SK-N-MC (cell line): ENCODE measurements at regions not wholly inside any gene's neighbourhood (a gene's known extent, or its start where the extent isn't known, plus 50 kb on each side); places are given as distances from the start of the nearest gene placed in this dataset.
"Not testable (repeated sequence)": the region's sequence is repeated elsewhere in the genome, so short reads cannot be mapped to it uniquely, and the experiment has no call there.

Source experiments
- DNase-seq: peaks from one replicate; pipeline ENCODE4 v3.0.0-alpha.2; 2011; ENCODE audit warnings: low read depth, low spot score
- H3K27ac ChIP-seq: fragments of 200-600 bp; sonication (generic); 2 replicates; pipeline ENCODE4 v1.5.1; 2016; ENCODE audit warnings: mixed run types
- H3K36me3 ChIP-seq: fragments of 200-600 bp; sonication (generic); 2 replicates; pipeline ENCODE4 v1.6.1; 2017; ENCODE audit warnings: antibody characterized with exemption, low read length, mixed read lengths; ENCODE audit not compliant: insufficient read depth
- H3K4me3 ChIP-seq: fragments of 200-600 bp; sonication (generic); 2 replicates; pipeline ENCODE4 v1.5.1; 2016
- H3K9ac ChIP-seq: fragments of 200-600 bp; sonication (generic); 2 replicates; pipeline ENCODE4 v1.8.0; 2017; ENCODE audit warnings: mixed run types, mixed read lengths; ENCODE audit not compliant: insufficient read length
- H3K9me3 ChIP-seq: fragments of 200-600 bp; sonication (generic); 2 replicates; pipeline ENCODE4 v1.6.1; 2017; ENCODE audit warnings: low read depth, mild to moderate bottlenecking, antibody characterized with exemption, low read length, moderate library complexity, mixed read lengths
- EZH2 ChIP-seq: fragments of 200-600 bp; sonication (generic); IDR thresholded peaks from one replicate; pipeline ENCODE4 v1.6.1; 2017; ENCODE audit warnings: antibody characterized with exemption
- FOXP2 ChIP-seq: optimal IDR thresholded peaks from 2 replicates; pipeline ENCODE3; 2011; ENCODE audit warnings: mild to moderate bottlenecking, moderate library complexity; ENCODE audit not compliant: insufficient read depth; ENCODE audit errors: extremely low read length, control extremely low read depth
- POLR2AphosphoS5 ChIP-seq: IDR thresholded peaks from 2 replicates; pipeline ENCODE4 v1.6.1; 2012; ENCODE audit warnings: mild to moderate bottlenecking, low read depth, low read length, borderline replicate concordance

- Histone ChIP-seq H3K36me3 (no peaks in the 10 kb centered on the region), H3K4me3 (no peak overlapping the region), H3K9me3 (no peaks in the 10 kb centered on the region), H3K9ac (no peak overlapping the region), H3K27ac (no peak overlapping the region)
- no peak for DNase-seq
- TF ChIP-seq POLR2AphosphoS5 (no peak), FOXP2 (no peak), EZH2 (no peak)
Observed at GRCh38 chr10:36412942-36413341, 712.5 kb upstream of the ANKRD30A start.

GRCh38 chr10:36400238-36400637 is 725.2 kb upstream of the ANKRD30A start:
- H3K9ac ChIP-seq, H3K9me3 ChIP-seq, DNase-seq, H3K36me3 ChIP-seq, H3K27ac ChIP-seq, H3K4me3 ChIP-seq: not testable (repeated sequence)

- no peak overlapping the region for H3K9ac ChIP-seq
- no peak overlapping the region for H3K4me3 ChIP-seq
- TF ChIP-seq POLR2AphosphoS5 (no peak), FOXP2 (no peak), EZH2 (no peak)
- no peak overlapping the region for H3K27ac ChIP-seq
- DNase-seq, result no peak
- H3K9me3 ChIP-seq, result no peaks in the 10 kb centered on the region
- no peaks in the 10 kb centered on the region for H3K36me3 ChIP-seq
Observed at GRCh38 chr10:36393801-36394200, 731.6 kb upstream of the ANKRD30A start.

DNA sequence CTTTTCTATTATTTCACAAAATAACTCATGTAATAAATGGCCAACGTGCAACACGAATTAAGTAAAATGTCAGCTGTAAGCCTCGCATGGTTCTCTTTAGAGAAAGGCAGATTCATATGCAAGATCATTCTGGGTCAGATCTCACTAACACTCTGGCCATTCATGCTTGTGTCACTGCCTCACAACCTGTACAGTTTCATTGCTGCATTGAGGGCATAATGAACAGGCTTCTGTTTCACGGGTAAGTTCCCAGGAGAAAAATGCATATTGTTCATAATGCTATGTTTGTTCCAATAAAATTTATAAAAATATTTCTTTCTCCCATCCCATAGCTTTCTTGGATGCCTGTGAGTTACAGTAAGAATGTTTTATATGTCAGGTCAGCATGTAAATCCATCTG is 734.0 kb upstream of the ANKRD30A start:
- no peak for TF ChIP-seq FOXP2
- no peak for TF ChIP-seq POLR2AphosphoS5
- no peak for TF ChIP-seq EZH2
- Histone ChIP-seq H3K9ac (no peak overlapping the region), H3K9me3 (no peaks in the 10 kb centered on the region), H3K36me3 (no peaks in the 10 kb centered on the region), H3K4me3 (no peak overlapping the region), H3K27ac (no peak overlapping the region)
- no peak for DNase-seq

DNA sequence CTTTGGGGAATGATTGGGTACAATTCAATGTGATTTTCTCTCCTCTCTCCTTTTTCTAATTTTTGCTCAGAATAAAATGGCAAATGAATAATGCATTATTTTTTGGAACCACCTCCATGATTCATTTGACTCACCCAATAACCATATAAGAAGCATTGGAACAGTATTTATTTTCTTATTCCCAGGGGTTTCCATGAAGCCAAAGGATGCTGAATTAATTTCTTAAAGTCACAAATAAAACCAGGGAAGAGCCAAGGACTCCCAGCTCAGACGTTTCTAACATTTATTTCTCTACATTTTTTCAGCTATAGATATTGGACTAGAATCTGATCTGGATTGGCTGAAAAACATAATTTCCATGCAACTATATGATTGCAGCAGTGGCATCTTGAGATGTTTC is 735.2 kb upstream of the ANKRD30A start:
- Histone ChIP-seq H3K4me3 (no peak overlapping the region), H3K9me3 (no peaks in the 10 kb centered on the region), H3K27ac (no peak overlapping the region), H3K9ac (no peak overlapping the region), H3K36me3 (no peaks in the 10 kb centered on the region)
- TF ChIP-seq FOXP2, result no peak
- TF ChIP-seq POLR2AphosphoS5, result no peak
- no peak for DNase-seq

DNA sequence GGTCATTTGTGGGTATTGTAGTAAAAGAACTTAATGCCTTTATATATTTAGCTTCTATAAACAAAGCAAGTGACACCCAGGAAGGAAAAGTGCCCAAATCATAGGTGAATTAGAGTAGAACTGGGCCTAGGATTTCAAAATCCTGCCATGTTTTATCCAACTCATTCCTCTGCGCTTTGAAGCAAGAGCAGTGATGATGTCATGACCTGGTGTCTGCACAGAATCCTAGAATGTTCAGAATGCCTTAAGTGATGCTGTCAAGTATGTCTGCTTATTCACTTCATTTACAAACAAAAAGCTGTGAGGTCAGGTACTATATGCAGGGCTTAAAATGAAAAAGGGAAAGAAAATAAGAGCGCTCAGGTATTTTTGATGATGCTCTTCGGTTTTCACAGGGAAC is 737.2 kb upstream of the ANKRD30A start:
- no peaks in the 10 kb centered on the region for H3K9me3 ChIP-seq
- DNase-seq, result no peak
- H3K4me3 ChIP-seq, result no peak overlapping the region
- TF ChIP-seq FOXP2 (no peak), POLR2AphosphoS5 (no peak), EZH2 (no peak)
- no peak overlapping the region for H3K27ac ChIP-seq
- no peak overlapping the region for H3K9ac ChIP-seq
- no peaks in the 10 kb centered on the region for H3K36me3 ChIP-seq

- H3K4me3 ChIP-seq, result no peak overlapping the region
- H3K27ac ChIP-seq, result no peak overlapping the region
- TF ChIP-seq EZH2, result no peak
- no peak for TF ChIP-seq FOXP2
- TF ChIP-seq POLR2AphosphoS5, result no peak
- H3K36me3 ChIP-seq, result no peaks in the 10 kb centered on the region
- DNase-seq, result no peak
- no peaks in the 10 kb centered on the region for H3K9me3 ChIP-seq
- no peak overlapping the region for H3K9ac ChIP-seq
Observed at GRCh38 chr10:36385693-36386092, 739.7 kb upstream of the ANKRD30A start.

- DNase-seq, result no peak
- no peaks in the 10 kb centered on the region for H3K9me3 ChIP-seq
- H3K36me3 ChIP-seq, result no peaks in the 10 kb centered on the region
- no peak overlapping the region for H3K27ac ChIP-seq
- no peak overlapping the region for H3K4me3 ChIP-seq
- no peak for TF ChIP-seq FOXP2
- no peak for TF ChIP-seq EZH2
- TF ChIP-seq POLR2AphosphoS5, result no peak
- no peak overlapping the region for H3K9ac ChIP-seq
Observed at GRCh38 chr10:36383349-36383748, 741.3 kb upstream of the FZD8 start.

DNA sequence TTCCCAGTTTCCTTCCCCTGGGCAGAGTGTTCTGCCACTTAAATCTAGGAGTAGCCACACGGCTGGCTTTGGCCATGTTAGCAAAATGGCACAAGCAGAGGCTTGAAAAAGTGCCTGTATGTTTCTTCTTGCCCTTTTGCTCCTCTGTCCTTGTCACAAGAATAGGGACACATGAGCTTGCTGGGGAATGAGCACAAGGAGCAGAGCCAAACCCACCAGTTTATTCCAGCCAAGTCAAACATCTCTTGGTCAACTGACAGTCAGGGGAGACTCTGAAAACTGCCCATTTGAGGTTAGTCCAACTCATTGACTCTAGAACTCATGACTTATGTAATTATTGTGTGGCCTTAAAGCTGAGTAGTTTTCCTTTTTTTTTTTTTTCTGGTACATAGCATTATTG is 739.7 kb upstream of the FZD8 start:
- Histone ChIP-seq H3K27ac (no peak overlapping the region), H3K4me3 (no peak overlapping the region), H3K9ac (no peak overlapping the region), H3K36me3 (no peaks in the 10 kb centered on the region), H3K9me3 (no peaks in the 10 kb centered on the region)
- DNase-seq, result no peak
- TF ChIP-seq POLR2AphosphoS5, result no peak
- TF ChIP-seq EZH2, result no peak
- TF ChIP-seq FOXP2, result no peak

DNA sequence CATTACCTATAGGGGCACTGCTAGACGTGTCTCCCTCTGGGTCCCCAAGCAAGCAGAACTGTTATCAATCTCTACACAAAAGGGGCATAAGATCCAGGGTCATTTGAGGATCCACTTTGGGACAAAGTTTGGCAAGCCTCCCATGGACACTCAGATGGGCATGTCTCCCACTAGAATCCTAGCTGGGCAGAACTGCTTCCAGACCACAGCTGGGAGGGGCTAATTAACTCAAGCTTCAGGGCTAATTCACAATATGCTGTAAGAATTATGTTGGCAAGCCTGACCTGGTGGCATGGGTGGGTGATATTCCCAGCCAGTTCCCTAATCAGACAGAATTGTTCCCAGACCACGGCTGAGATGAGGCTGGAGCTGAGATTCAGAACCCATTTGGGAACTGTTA is 738.4 kb upstream of the FZD8 start:
- Histone ChIP-seq H3K36me3 (no peaks in the 10 kb centered on the region), H3K27ac (no peak overlapping the region), H3K9me3 (no peaks in the 10 kb centered on the region), H3K9ac (no peak overlapping the region), H3K4me3 (no peak overlapping the region)
- DNase-seq, result no peak
- TF ChIP-seq FOXP2 (no peak), POLR2AphosphoS5 (no peak), EZH2 (no peak)
